HG02623 (cell line): ENCODE measurements at regions not wholly inside any gene's neighbourhood (a gene's known extent, or its start where the extent isn't known, plus 50 kb on each side); places are given as distances from the start of the nearest gene placed in this dataset.

Source experiments
- ATAC-seq: cut with Tn5 transposase; IDR thresholded peaks from one replicate; pipeline ENCODE4 v1.9.1; 2021; ENCODE audit warnings: moderate library complexity; ENCODE audit not compliant: unreplicated experiment

- ATAC-seq, result no peak
These were observed 208.7 kb downstream of the LIG4 start for GRCh38 chr13:108006619-108007018.

GRCh38 chr13:108005231-108005630 is 210.1 kb downstream of the LIG4 start:
- ATAC-seq, result no peak

GRCh38 chr13:108003626-108004025 is 211.7 kb downstream of the LIG4 start:
- ATAC-seq, result no peak

DNA sequence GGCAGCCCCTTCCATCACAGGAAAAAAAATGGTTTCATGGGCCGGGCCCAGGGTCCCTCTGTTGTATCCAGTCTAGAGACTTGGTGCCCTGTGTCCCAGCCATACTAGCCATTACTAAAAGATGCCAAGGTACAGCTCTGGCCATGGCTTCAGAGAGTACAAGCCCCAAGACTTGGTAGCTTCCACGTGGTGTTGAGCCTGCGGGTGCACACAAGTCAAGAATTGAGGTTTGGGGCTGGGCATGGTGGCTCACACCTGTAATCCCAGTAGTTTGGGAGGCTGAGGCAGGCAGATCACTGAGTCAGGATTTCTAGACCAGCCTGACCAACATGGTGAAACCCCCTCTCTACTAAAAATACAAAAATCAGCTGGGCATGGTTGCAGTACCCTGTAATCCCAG is 214.3 kb downstream of the LIG4 start:
- ATAC-seq, result no peak

- ATAC-seq, result no peak
These were observed 215.6 kb downstream of the LIG4 start for GRCh38 chr13:107999751-108000150.

GRCh38 chr13:107994137-107994536 is 221.2 kb downstream of the LIG4 start:
- ATAC-seq, result no peak

DNA sequence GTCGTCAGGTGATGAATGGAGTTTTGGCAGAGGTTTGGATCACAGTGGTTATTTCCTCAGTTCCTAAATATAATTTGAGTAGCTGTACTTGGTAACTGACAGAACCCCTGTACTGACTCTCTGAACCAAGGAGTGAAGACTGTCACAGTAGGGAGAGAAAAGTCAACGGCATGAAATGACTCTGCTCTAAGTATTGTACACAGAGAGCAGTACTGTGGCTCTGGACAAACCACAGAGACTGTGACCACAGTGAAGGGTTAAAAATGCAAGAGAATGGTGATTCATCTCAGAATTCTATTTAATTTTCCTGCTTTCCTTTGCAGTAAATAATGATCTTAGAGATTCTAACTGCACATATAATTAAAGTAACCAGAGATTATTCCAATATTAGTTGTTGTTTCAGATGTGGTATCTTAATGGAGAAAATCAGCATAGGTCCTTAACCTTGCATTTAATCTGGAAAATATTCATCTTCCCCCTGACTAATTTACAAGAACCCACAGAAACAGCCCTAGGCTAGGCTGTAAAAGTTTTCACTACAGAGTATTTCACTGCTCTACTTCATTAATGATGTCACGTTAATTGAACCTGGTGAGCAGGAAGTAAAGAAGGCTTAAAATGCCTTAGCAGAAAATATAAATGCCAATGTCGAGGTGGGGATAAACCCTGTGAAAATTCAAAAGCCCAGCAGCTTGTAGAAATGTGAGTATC is 221.9 kb downstream of the LIG4 start:
- ATAC-seq, result peak; percentile 61

DNA sequence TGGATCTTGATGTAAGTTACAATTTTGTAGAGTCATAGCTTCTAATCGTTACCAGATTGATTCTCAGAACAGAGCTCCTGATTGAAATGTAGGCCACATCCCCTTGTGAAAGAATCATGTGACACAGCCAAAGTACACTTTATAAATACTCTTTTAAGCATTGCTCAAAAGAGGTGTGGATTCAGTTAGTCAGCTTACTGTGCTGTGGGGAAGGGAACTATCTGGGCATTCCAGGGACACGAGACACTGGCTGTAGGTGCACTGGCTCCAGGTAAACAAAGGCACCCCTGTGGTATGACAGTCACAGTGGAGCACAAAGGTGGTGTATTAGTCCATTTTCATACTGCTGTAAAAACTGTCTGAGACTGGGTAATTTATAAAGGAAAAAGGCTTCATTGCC is 222.8 kb downstream of the LIG4 start:
- no peak for ATAC-seq

- ATAC-seq, result no peak
These were observed 238.2 kb downstream of the LIG4 start for GRCh38 chr13:107977071-107977574.

GRCh38 chr13:107976628-107977027 is 238.7 kb downstream of the LIG4 start:
- no peak for ATAC-seq

- no peak for ATAC-seq
These were observed 240.9 kb downstream of the LIG4 start for GRCh38 chr13:107974409-107974808.

DNA sequence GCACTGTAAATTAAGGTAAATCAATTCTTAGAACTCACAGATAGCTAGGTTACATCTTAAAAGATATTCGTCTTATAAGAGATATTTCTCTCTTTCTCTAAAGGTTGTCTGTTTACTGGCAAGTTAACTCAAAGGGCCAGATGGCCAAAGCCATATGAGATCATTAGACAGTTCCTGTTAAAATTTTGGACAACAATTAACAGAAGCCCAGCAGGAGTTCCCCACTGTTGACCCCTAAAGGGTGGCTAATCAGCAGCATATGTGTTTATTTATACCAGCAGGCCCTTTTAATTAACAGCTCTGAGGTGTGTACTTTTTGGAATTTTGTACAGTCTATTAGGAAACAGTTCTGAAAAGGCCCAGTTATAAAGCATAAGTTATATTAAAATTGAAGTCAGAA is 245.8 kb downstream of the LIG4 start:
- ATAC-seq, result no peak

DNA sequence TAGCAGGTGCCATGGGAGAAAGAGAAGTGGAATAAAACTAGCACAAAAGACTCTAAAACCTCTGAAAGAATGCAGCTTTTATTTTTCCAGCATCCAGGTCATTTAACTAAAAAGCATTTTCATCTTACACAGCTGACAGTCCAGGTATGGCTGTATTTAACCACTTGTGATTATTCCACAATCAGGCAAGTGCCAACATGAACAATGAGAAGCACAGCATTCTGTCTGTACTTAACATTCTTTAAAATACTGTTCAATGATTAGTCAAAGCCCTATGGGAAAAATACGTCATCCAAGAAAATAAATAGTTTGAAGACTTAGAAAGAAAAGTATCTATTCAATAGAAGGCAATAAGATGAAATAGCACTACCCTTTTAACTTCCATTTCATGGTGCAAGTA is 246.9 kb downstream of the LIG4 start:
- ATAC-seq, result no peak

DNA sequence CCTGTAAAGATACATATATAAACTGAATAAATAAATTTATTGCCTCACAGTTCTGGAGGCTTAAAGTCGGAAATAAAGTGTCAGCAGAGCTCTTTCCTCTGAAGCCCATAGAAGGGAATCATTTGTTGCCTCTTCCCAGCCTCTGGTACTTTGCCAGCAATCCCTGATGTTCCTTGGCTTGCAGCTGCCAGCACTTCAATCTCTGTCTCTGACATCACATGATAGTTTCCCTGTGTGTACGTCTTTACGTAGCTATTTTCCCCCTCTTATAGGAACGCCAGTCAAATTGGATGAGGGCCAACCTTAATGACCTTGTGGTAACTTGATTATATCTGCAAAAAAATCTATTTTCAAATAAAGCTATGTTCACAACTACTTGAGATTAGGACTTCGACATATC is 250.9 kb downstream of the LIG4 start:
- no peak for ATAC-seq

DNA sequence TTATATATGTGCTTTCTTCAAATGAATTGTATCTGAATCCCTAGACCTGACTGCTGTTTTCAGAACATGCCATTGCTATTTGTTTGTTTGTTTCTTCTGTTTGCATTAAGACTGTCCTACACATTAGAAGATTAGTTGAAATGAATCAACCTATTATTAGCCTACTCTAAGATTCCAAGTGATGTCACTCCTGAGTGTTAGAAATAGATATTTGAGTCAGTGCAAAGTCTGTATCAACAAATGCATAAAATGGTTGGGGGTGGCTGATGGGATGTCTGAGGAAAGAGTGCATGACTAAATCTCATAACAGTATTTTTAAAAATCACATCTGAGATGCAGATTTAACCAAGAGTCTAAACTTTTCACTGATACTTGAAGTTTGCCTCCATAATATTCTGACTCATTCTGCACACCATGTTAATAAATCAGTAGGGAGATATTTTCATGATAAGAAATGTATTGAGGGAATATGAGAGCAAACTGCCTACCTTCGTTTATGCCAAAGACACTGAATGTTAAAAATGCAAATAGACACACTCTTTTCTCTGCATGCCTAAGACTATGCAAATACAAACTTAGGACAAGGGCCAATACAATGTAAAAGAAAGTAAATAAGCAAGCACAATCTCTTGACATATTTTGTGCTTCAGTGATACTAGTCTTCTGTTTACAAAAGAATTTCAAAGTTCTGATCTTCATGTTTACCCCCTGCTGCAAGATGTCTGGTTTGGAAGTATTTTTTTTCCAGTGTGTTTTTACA is 253.3 kb downstream of the LIG4 start:
- no peak for ATAC-seq

- ATAC-seq, result no peak
These were observed 255.0 kb downstream of the LIG4 start for GRCh38 chr13:107960301-107960700.

- ATAC-seq, result no peak
These were observed 258.4 kb downstream of the LIG4 start for GRCh38 chr13:107956889-107957288.

- ATAC-seq, result no peak
These were observed 273.2 kb downstream of the LIG4 start for GRCh38 chr13:107942030-107942617.

GRCh38 chr13:107941345-107942029 is 273.8 kb downstream of the LIG4 start:
- no peak for ATAC-seq

- no peak for ATAC-seq
These were observed 277.5 kb downstream of the LIG4 start for GRCh38 chr13:107937848-107938247.

DNA sequence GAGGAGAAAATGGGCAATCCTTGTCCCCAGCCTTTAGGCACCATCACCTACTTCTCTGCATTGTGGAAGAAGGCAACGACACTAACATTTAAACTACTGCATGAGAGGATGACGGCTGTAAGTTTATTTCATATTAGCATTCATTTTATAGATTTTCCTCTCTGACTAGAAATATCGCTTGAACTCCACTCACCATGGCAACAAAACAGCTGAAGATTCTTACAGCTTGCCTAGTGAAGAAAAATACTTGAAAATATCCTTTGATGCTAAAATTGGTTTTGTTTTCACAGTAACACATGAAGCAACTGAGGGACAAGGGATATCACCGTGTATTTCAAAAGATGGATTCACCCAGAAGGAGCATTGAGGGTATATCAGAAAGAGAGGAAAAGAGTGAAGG is 284.3 kb downstream of the LIG4 start:
- no peak for ATAC-seq
